SK-N-SH (cell line): ENCODE measurements at regions not wholly inside any gene's neighbourhood (a gene's known extent, or its start where the extent isn't known, plus 50 kb on each side); places are given as distances from the start of the nearest gene placed in this dataset.

ENCODE experiments used
- CTCF ChIA-PET: fragments of 300-600, 350-600 bp; formaldehyde crosslinking; extraction: SDS; loops from one replicate; lab custom pipeline; 2021; lab: Yijun Ruan, JAX
- POLR2A ChIA-PET: fragments of 350-600 bp; sonication (Branson Sonifier 250); formaldehyde crosslinking; extraction: SDS; loops from one replicate; lab custom pipeline; 2020; ENCODE audit warnings: antibody characterized with exemption, inconsistent platforms; lab: Yijun Ruan, JAX
- DNase-seq: peaks from one replicate; pipeline ENCODE4 v3.0.0; 2012
- H2AFZ ChIP-seq: fragments of 200-600 bp; sonication (generic); 2 replicates; pipeline ENCODE4 v1.8.1; 2016; ENCODE audit warnings: antibody characterized with exemption, mild to moderate bottlenecking, low read depth
- H3F3A ChIP-seq: fragments of 200-600 bp; sonication (generic); replicated peaks from 2 replicates; pipeline ENCODE3; 2016; ENCODE audit warnings: antibody characterized with exemption, mild to moderate bottlenecking; ENCODE audit not compliant: insufficient read depth
- H3K27ac ChIP-seq, 2 experiments: fragments of 200-500 bp in 1 of 2; fragments of 200-600 bp in 1 of 2; sonication (Bioruptor generic) in 1 of 2; sonication (generic), shearing (Covaris generic) in 1 of 2; 2 replicates each; pipeline versions ENCODE4 v1.5.1 to v1.6.1; 2014 to 2016; ENCODE audit warnings: low read depth in 2 of 2, inconsistent platforms in 1 of 2, low read length in 1 of 2, mild to moderate bottlenecking in 1 of 2, mixed read lengths in 1 of 2
- H3K27me3 ChIP-seq: fragments of 200-600 bp; sonication (generic), shearing (Covaris generic); 2 replicates; pipeline ENCODE4 v1.6.1; 2016; ENCODE audit warnings: mixed run types; ENCODE audit not compliant: insufficient read depth
- H3K36me3 ChIP-seq, 2 experiments: fragments of 200-500 bp in 1 of 2; fragments of 200-600 bp in 1 of 2; sonication (Bioruptor generic) in 1 of 2; sonication (generic) in 1 of 2; replicated peaks in 1 of 2; 2 replicates each; pipeline versions ENCODE3 to v1.5.1; 2014 to 2016; ENCODE audit warnings: low read length in 1 of 2, mild to moderate bottlenecking in 1 of 2; ENCODE audit not compliant: insufficient read depth in 2 of 2, control insufficient read depth in 1 of 2
- H3K4me1 ChIP-seq, 2 experiments: fragments of 200-500 bp in 1 of 2; fragments of 200-600 bp in 1 of 2; sonication (Bioruptor generic) in 1 of 2; sonication (generic), shearing (Covaris generic) in 1 of 2; 2 replicates each; pipeline versions ENCODE4 v1.5.1 to v1.6.1; 2014 to 2016; ENCODE audit warnings: low read depth in 1 of 2, low read length in 1 of 2, mixed run types in 1 of 2; ENCODE audit not compliant: insufficient read depth in 2 of 2, control insufficient read depth in 1 of 2
- H3K4me2 ChIP-seq: fragments of 200-600 bp; sonication (generic), shearing (Covaris generic); 2 replicates; pipeline ENCODE4 v1.6.1; 2017; ENCODE audit warnings: mixed run types
- H3K4me3 ChIP-seq, 2 experiments: fragments of 200-500 bp in 1 of 2; fragments of 200-600 bp in 1 of 2; sonication (Bioruptor generic) in 1 of 2; sonication (generic), shearing (Covaris generic) in 1 of 2; 2 replicates each; pipeline versions ENCODE4 v1.5.1 to v1.8.1; 2014 to 2016; ENCODE audit warnings: low read depth in 2 of 2, inconsistent platforms in 1 of 2, low read length in 1 of 2, mild to moderate bottlenecking in 1 of 2, mixed read lengths in 1 of 2, moderate library complexity in 1 of 2
- H3K79me2 ChIP-seq: fragments of 200-600 bp; sonication (generic); 2 replicates; pipeline ENCODE4 v1.8.1; 2017; ENCODE audit warnings: mild to moderate bottlenecking; ENCODE audit not compliant: insufficient read depth
- H3K9ac ChIP-seq: fragments of 200-600 bp; sonication (generic); 2 replicates; pipeline ENCODE4 v1.6.1; 2017; ENCODE audit warnings: mixed run types
- H3K9me2 ChIP-seq: fragments of 200-600 bp; sonication (generic); 2 replicates; pipeline ENCODE4 v1.6.1; 2017; ENCODE audit warnings: mixed run types
- H3K9me3 ChIP-seq: fragments of 200-600 bp; sonication (generic); 2 replicates; pipeline ENCODE4 v1.6.1; 2017; ENCODE audit warnings: mixed run types, mild to moderate bottlenecking, moderate library complexity
- H4K20me1 ChIP-seq: fragments of 200-600 bp; sonication (generic); 2 replicates; pipeline ENCODE4 v1.6.1; 2017; ENCODE audit warnings: mild to moderate bottlenecking, mixed run types; ENCODE audit not compliant: insufficient read depth
- CHD2 ChIP-seq: fragments of 150-350 bp; IDR thresholded peaks from 2 replicates; pipeline ENCODE4 v1.6.1; 2018; ENCODE audit warnings: low read length; ENCODE audit not compliant: partially characterized antibody
- CTCF ChIP-seq: fragments of 200-600 bp; sonication (generic); IDR thresholded peaks from 2 replicates; pipeline ENCODE4 v1.6.1; 2017; ENCODE audit warnings: antibody characterized with exemption, mild to moderate bottlenecking, moderate library complexity
- ELF1 ChIP-seq: IDR thresholded peaks from 2 replicates; pipeline ENCODE4 v1.4.0; 2012
- EP300 ChIP-seq, 2 experiments: IDR thresholded peaks; 2 replicates each; pipeline versions ENCODE4 v1.4.0 to v1.6.1; 2012; ENCODE audit warnings: borderline replicate concordance in 1 of 2, low read depth in 1 of 2, low read length in 1 of 2
- GABPA ChIP-seq: IDR thresholded peaks from 2 replicates; pipeline ENCODE4 v1.4.0; 2012; ENCODE audit warnings: low read depth, mild to moderate bottlenecking
- GATA2 ChIP-seq: sonication (generic); formaldehyde crosslinking; IDR thresholded peaks from 2 replicates; pipeline ENCODE4 v1.5.0; 2020; ENCODE audit warnings: mild to moderate bottlenecking, missing genetic modification reagents
- MEF2A ChIP-seq: IDR thresholded peaks from 2 replicates; pipeline ENCODE4 v1.4.0; 2012; ENCODE audit warnings: low read depth, borderline replicate concordance
- MXI1 ChIP-seq: IDR thresholded peaks from 2 replicates; pipeline ENCODE4 v1.6.1; 2012; ENCODE audit warnings: mild to moderate bottlenecking, low read depth, low read length, improper control_type of control experiment
- RAD21 ChIP-seq: IDR thresholded peaks from 2 replicates; pipeline ENCODE4 v1.6.1; 2012; ENCODE audit warnings: mild to moderate bottlenecking, low read length
- RCOR1 ChIP-seq: fragments of 150-350 bp; IDR thresholded peaks from 2 replicates; pipeline ENCODE4 v1.6.1; 2017; ENCODE audit warnings: antibody characterized with exemption, low read length
- RXRA ChIP-seq: IDR thresholded peaks from 2 replicates; pipeline ENCODE4 v1.4.0; 2012; ENCODE audit warnings: low read depth, mild to moderate bottlenecking, borderline replicate concordance
- SIN3A ChIP-seq: IDR thresholded peaks from 2 replicates; pipeline ENCODE4 v1.6.1; 2012; ENCODE audit warnings: low read depth, mild to moderate bottlenecking, low read length, moderate library complexity, borderline replicate concordance
- SMC3 ChIP-seq: IDR thresholded peaks from 2 replicates; pipeline ENCODE4 v1.6.1; 2012; ENCODE audit warnings: low read depth, low read length, improper control_type of control experiment
- TAF1 ChIP-seq: IDR thresholded peaks from 2 replicates; pipeline ENCODE4 v1.6.1; 2012; ENCODE audit warnings: low read depth, mild to moderate bottlenecking, low read length, moderate library complexity, borderline replicate concordance
- TCF12 ChIP-seq: IDR thresholded peaks from 2 replicates; pipeline ENCODE4 v1.4.0; 2012
- TEAD4 ChIP-seq: IDR thresholded peaks from 2 replicates; pipeline ENCODE4 v1.4.0; 2012; ENCODE audit warnings: mild to moderate bottlenecking, borderline replicate concordance; ENCODE audit not compliant: insufficient read depth
- USF1 ChIP-seq: IDR thresholded peaks from 2 replicates; pipeline ENCODE4 v1.4.0; 2012; ENCODE audit warnings: low read depth, borderline replicate concordance
- YY1 ChIP-seq: IDR thresholded peaks from 2 replicates; pipeline ENCODE4 v1.4.0; 2012; ENCODE audit warnings: low read depth, mild to moderate bottlenecking
- ZBTB33 ChIP-seq: IDR thresholded peaks from 2 replicates; pipeline ENCODE4 v1.4.0; 2012; ENCODE audit warnings: low read depth, borderline replicate concordance
- WGBS: methylation state at CpG from one replicate; pipeline ENCODE4 v1.1.6; 2017; ENCODE audit warnings: low lambda C conversion rate; 5-methylcytosine and 5-hydroxymethylcytosine counted together
- TF ChIP-seq, protein P1 (sequence below): fragments of 150-350 bp; IDR thresholded peaks from 2 replicates; pipeline ENCODE4 v1.6.1; 2016; ENCODE audit warnings: mild to moderate bottlenecking, low read depth, low read length

- CTCF ChIA-PET: interaction anchor here (0.7 to 0.9 kb wide), 2 partner anchors 62 to 897 kb away, joined by 3 read pairs; no protein-coding TSS in a partner anchor
- H3K4me3 ChIP-seq: no peak overlapping the region
- no peak overlapping the region for H2AFZ ChIP-seq
- H3K9me3 ChIP-seq: no peaks in the 10 kb centered on the region
- H3K9ac ChIP-seq: no peak overlapping the region
- no peaks in the 10 kb centered on the region for H3K9me2 ChIP-seq
- H3K79me2 ChIP-seq: no peaks in the 10 kb centered on the region
- no peaks in the 10 kb centered on the region for H4K20me1 ChIP-seq
- no peaks in the 10 kb centered on the region for H3K27me3 ChIP-seq
- no peaks in the 10 kb centered on the region for H3F3A ChIP-seq
- DNase-seq: no peak
- H3K27ac ChIP-seq: no peak overlapping the region
- H3K4me2 ChIP-seq: no peak overlapping the region
- no peaks in the 10 kb centered on the region for H3K4me1 ChIP-seq
- 33% methylated on average over 4 of the region's 4 CpGs for WGBS
- POLR2A ChIA-PET: no interaction called here
- no peak for TF ChIP-seq ZBTB33
- no peak for TF ChIP-seq MEF2A
- no peak for TF ChIP-seq MXI1
- TF ChIP-seq YY1: no peak
- no peaks in the 10 kb centered on the region for H3K36me3 ChIP-seq
Measured at GRCh38 chr16:63195336-63195735, 1159.1 kb upstream of the CDH8 start.

GRCh38 chr16:63192980-63193379 is 1156.7 kb upstream of the CDH8 start:
- no peaks in the 10 kb centered on the region for H3K36me3 ChIP-seq

More at GRCh38 chr16:63192980-63193379, 1156.7 kb upstream of the CDH8 start:
- TF ChIP-seq MEF2A (no peak), SIN3A (no peak), SMC3 (no peak), GATA2 (CRISPR knock-in tag) (no peak), CTCF (no peak), TEAD4 (no peak), GABPA (no peak), TAF1 (no peak), ELF1 (no peak), EP300 (IDR thresholded peaks at IDR 0.05; ENCODE audit: borderline replicate concordance in 1 of 2, low read depth in 1 of 2, low read length in 1 of 2) (no peak), USF1 (no peak), RCOR1 (no peak), RXRA (no peak), RAD21 (no peak), TCF12 (no peak), CHD2 (no peak)
- TF ChIP-seq, protein P1, sequence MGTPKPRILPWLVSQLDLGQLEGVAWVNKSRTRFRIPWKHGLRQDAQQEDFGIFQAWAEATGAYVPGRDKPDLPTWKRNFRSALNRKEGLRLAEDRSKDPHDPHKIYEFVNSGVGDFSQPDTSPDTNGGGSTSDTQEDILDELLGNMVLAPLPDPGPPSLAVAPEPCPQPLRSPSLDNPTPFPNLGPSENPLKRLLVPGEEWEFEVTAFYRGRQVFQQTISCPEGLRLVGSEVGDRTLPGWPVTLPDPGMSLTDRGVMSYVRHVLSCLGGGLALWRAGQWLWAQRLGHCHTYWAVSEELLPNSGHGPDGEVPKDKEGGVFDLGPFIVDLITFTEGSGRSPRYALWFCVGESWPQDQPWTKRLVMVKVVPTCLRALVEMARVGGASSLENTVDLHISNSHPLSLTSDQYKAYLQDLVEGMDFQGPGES: no peak
- TF ChIP-seq, all 33 proteins: peak for 0
- ChIA-PET CTCF (no interaction called here), POLR2A (no interaction called here)
- H3K4me1 ChIP-seq: no peaks in the 10 kb centered on the region
- WGBS: 80% methylated on average over 3 of the region's 3 CpGs
- H3F3A ChIP-seq: no peaks in the 10 kb centered on the region
- no peaks in the 10 kb centered on the region for H3K27me3 ChIP-seq
- no peak overlapping the region for H3K4me3 ChIP-seq
- no peak for DNase-seq
- no peak overlapping the region for H3K4me2 ChIP-seq
- no peak overlapping the region for H3K9ac ChIP-seq
- H2AFZ ChIP-seq: no peak overlapping the region
- H4K20me1 ChIP-seq: no peaks in the 10 kb centered on the region
- no peak overlapping the region for H3K27ac ChIP-seq
- H3K9me3 ChIP-seq: no peaks in the 10 kb centered on the region
- H3K79me2 ChIP-seq: no peaks in the 10 kb centered on the region
- H3K9me2 ChIP-seq: no peaks in the 10 kb centered on the region
